WTC11 (cell line): ENCODE measurements at regions not wholly inside any gene's neighbourhood (a gene's known extent, or its start where the extent isn't known, plus 50 kb on each side); places are given as distances from the start of the nearest gene placed in this dataset.

ENCODE experiments used
- CREB1 ChIP-seq: sonication (generic); formaldehyde crosslinking; IDR thresholded peaks from 2 replicates; pipeline ENCODE4 v1.8.0; 2023; ENCODE audit warnings: mild to moderate bottlenecking, missing genetic modification reagents
- MAX ChIP-seq: sonication (generic); formaldehyde crosslinking; IDR thresholded peaks from 2 replicates; pipeline ENCODE4 v1.8.0; 2022; ENCODE audit warnings: mild to moderate bottlenecking, missing genetic modification reagents
- ZNF263 ChIP-seq: sonication (generic); formaldehyde crosslinking; IDR thresholded peaks from 2 replicates; pipeline ENCODE4 v1.8.1; 2022; ENCODE audit warnings: low read depth, mild to moderate bottlenecking, moderate library complexity, missing genetic modification reagents
- ZNF281 ChIP-seq: sonication (generic); formaldehyde crosslinking; IDR thresholded peaks from 2 replicates; pipeline ENCODE4 v1.8.0; 2023; ENCODE audit warnings: mild to moderate bottlenecking, missing genetic modification reagents

- TF ChIP-seq ZNF281 (CRISPR knock-in tag) = no peak
- no peak for TF ChIP-seq ZNF263
- TF ChIP-seq MAX = no peak
- no peak for TF ChIP-seq CREB1 (CRISPR knock-in tag)
Observed at GRCh38 chr4:151472297-151472696, 63.3 kb downstream of the FHIP1A start.
